ENCODE measurements at regions not wholly inside any gene's neighbourhood (a gene's known extent, or its start where the extent isn't known, plus 50 kb on each side); places are given as distances from the start of the nearest gene placed in this dataset.

GRCh38 chr1:195965036-195965435, 643.2 kb downstream of the KCNT2 start:
- H3K4me3 ChIP-seq (ENCODE audit: low read depth, low read length) = no peak overlapping the region
- DNase-seq (ENCODE audit: low read depth) = no peak
- TF ChIP-seq, protein P1, sequence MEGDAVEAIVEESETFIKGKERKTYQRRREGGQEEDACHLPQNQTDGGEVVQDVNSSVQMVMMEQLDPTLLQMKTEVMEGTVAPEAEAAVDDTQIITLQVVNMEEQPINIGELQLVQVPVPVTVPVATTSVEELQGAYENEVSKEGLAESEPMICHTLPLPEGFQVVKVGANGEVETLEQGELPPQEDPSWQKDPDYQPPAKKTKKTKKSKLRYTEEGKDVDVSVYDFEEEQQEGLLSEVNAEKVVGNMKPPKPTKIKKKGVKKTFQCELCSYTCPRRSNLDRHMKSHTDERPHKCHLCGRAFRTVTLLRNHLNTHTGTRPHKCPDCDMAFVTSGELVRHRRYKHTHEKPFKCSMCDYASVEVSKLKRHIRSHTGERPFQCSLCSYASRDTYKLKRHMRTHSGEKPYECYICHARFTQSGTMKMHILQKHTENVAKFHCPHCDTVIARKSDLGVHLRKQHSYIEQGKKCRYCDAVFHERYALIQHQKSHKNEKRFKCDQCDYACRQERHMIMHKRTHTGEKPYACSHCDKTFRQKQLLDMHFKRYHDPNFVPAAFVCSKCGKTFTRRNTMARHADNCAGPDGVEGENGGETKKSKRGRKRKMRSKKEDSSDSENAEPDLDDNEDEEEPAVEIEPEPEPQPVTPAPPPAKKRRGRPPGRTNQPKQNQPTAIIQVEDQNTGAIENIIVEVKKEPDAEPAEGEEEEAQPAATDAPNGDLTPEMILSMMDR (IDR thresholded peaks at IDR 0.05; ENCODE audit: insufficient read depth, low read length) = no peak

DNA sequence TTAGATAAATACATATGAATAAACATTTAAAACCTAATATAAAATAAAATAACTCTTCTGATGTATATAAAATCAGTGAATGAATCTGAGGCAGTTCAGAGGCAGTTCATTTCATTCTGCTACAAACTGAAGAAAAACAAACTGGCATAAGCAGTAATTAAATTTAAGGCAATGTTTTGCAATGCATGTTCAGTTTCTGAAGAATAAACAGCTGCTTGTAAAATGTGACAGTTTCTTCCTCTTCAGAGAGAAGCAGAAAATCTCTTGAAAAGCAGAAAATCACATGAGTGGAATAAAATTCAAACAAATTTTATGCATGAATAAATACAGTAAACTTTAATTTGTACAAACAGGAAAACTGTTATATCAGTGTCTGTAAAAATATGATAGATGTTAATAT, 643.7 kb downstream of the KCNT2 start:
- TF ChIP-seq, protein P1 (IDR thresholded peaks at IDR 0.05; ENCODE audit: insufficient read depth, low read length) = no peak
- no peak overlapping the region for H3K4me3 ChIP-seq (ENCODE audit: low read depth, low read length)
- DNase-seq (ENCODE audit: low read depth) = no peak

- TF ChIP-seq, protein P1 (IDR thresholded peaks at IDR 0.05; ENCODE audit: insufficient read depth, low read length) = no peak
- H3K4me3 ChIP-seq (ENCODE audit: low read depth, low read length) = no peak overlapping the region
- no peak for DNase-seq (ENCODE audit: low read depth)
These were observed 646.2 kb downstream of the KCNT2 start for GRCh38 chr1:195962051-195962450.

DNA sequence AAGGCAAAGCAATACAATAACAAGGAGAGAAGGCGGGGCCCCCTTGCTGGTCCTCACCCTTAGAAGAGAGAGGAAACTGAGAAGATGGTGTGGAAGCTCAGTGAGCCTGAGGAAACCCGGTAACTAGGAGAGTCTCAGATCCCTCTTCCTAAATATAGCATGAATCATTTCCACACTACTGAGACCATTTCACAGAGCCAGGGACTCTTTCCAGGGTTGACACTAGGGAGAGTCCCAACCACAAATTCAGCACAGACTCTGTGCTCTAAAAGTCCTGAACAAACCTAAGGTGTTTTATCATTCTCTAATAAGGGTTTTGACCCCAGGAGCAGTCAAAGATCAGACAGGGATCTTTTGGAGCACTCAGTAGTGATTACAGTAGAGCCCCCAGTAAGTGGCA, 647.7 kb downstream of the KCNT2 start:
- DNase-seq (ENCODE audit: low read depth) = no peak
- TF ChIP-seq, protein P1 (IDR thresholded peaks at IDR 0.05; ENCODE audit: insufficient read depth, low read length) = no peak
- no peak overlapping the region for H3K4me3 ChIP-seq (ENCODE audit: low read depth, low read length)

GRCh38 chr1:195958131-195958530, 650.1 kb downstream of the KCNT2 start:
- H3K4me3 ChIP-seq (ENCODE audit: low read depth, low read length) = no peak overlapping the region
- TF ChIP-seq, protein P1 (IDR thresholded peaks at IDR 0.05; ENCODE audit: insufficient read depth, low read length) = no peak

GRCh38 chr1:195956845-195957244, 651.4 kb downstream of the KCNT2 start:
- TF ChIP-seq, protein P1 (IDR thresholded peaks at IDR 0.05; ENCODE audit: insufficient read depth, low read length) = no peak
- no peak overlapping the region for H3K4me3 ChIP-seq (ENCODE audit: low read depth, low read length)
- no peak for DNase-seq (ENCODE audit: low read depth)

More at GRCh38 chr1:195958131-195958530, 650.1 kb downstream of the KCNT2 start:
- no peak for DNase-seq (ENCODE audit: low read depth)

DNA sequence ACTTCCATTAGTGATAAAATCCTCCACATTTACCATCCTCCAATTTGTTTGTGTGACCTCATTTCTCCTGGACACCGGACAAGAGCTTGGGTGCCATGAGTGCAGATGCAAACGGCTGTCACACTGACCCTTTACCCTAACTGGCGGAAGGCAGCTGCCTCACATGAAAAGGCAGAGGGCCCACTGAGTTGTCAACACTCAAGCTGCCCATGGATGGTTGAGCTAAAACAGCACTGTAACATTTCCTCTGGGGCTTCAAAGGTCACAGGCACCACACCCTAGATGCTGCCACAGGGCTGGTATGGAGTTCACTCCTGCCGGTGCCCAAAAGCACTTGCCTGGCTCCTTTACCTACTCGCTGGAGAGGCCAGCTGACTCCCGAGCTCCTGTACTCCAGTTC, 653.4 kb downstream of the KCNT2 start:
- H3K4me3 ChIP-seq (ENCODE audit: low read depth, low read length) = no peak overlapping the region
- TF ChIP-seq, protein P1 (IDR thresholded peaks at IDR 0.05; ENCODE audit: insufficient read depth, low read length) = no peak
- no peak for DNase-seq (ENCODE audit: low read depth)
